ENCODE measurements at regions not wholly inside any gene's neighbourhood (a gene's known extent, or its start where the extent isn't known, plus 50 kb on each side); places are given as distances from the start of the nearest gene placed in this dataset.

- intact Hi-C loops (cut with DNase I; ENCODE audit: low total_unique reads) (no loop called here), in situ Hi-C loops (cut with MboI; ENCODE audit: low sequenced_read_pairs in 4 of 4) (no loop called here)
- no peaks in the 10 kb centered on the region for H3K27me3 ChIP-seq
- no peak for DNase-seq
- H3K9me3 ChIP-seq: no peaks in the 10 kb centered on the region
- no peak overlapping the region for H3K27ac ChIP-seq
- no peaks in the 10 kb centered on the region for H3K4me1 ChIP-seq
- TF ChIP-seq CTCF (IDR thresholded peaks at IDR 0.05 in 4 of 5, conservative IDR thresholded peaks at IDR 0.05 in 1 of 5) (no peak), POLR2A (IDR thresholded peaks at IDR 0.05) (no peak)
- no peak overlapping the region for H3K4me3 ChIP-seq
- ATAC-seq: no peak
- H3K36me3 ChIP-seq: no peaks in the 10 kb centered on the region
Measured at GRCh38 chr16:17926866-17927399, 409.6 kb downstream of the NPIPA8 start.

- TF ChIP-seq CTCF (IDR thresholded peaks at IDR 0.05 in 4 of 5, conservative IDR thresholded peaks at IDR 0.05 in 1 of 5): no peak
- TF ChIP-seq POLR2A (IDR thresholded peaks at IDR 0.05): no peak
- Histone ChIP-seq H3K4me1 (no peaks in the 10 kb centered on the region), H3K36me3 (no peaks in the 10 kb centered on the region), H3K4me3 (no peak overlapping the region), H3K27me3 (no peaks in the 10 kb centered on the region), H3K27ac (no peak overlapping the region), H3K9me3 (no peaks in the 10 kb centered on the region)
- intact Hi-C loops (cut with DNase I; ENCODE audit: low total_unique reads): no loop called here
- no peak for ATAC-seq
- in situ Hi-C loops (cut with MboI; ENCODE audit: low sequenced_read_pairs in 4 of 4): no loop called here
- DNase-seq: no peak
Measured at GRCh38 chr16:17926461-17926860, 410.1 kb downstream of the NPIPA8 start.

- intact Hi-C loops (cut with DNase I; ENCODE audit: low total_unique reads) (no loop called here), in situ Hi-C loops (cut with MboI; ENCODE audit: low sequenced_read_pairs in 4 of 4) (no loop called here)
- TF ChIP-seq POLR2A (IDR thresholded peaks at IDR 0.05): no peak
- TF ChIP-seq CTCF (IDR thresholded peaks at IDR 0.05 in 4 of 5, conservative IDR thresholded peaks at IDR 0.05 in 1 of 5): no peak
- Histone ChIP-seq H3K9me3 (no peaks in the 10 kb centered on the region), H3K4me1 (no peaks in the 10 kb centered on the region), H3K27me3 (no peaks in the 10 kb centered on the region), H3K27ac (no peak overlapping the region), H3K4me3 (no peak overlapping the region), H3K36me3 (no peaks in the 10 kb centered on the region)
- ATAC-seq (no peak), DNase-seq (no peak)
Measured at GRCh38 chr16:17925761-17926160, 410.8 kb downstream of the NPIPA8 start.

- no peaks in the 10 kb centered on the region for H3K9me3 ChIP-seq
- no peak overlapping the region for H3K27ac ChIP-seq
- no peak for DNase-seq
- no peak overlapping the region for H3K4me3 ChIP-seq
- H3K27me3 ChIP-seq: peaks cover 0 to 2% (median 0%) of the 10 kb centered on the region in 3 donors
- TF ChIP-seq POLR2A (IDR thresholded peaks at IDR 0.05) (no peak), CTCF (IDR thresholded peaks at IDR 0.05 in 4 of 5, conservative IDR thresholded peaks at IDR 0.05 in 1 of 5) (peak in 1 of 5 experiments; percentile 28)
- no peaks in the 10 kb centered on the region for H3K4me1 ChIP-seq
- in situ Hi-C loops (cut with MboI; ENCODE audit: low sequenced_read_pairs in 4 of 4) (no loop called here), intact Hi-C loops (cut with DNase I; ENCODE audit: low total_unique reads) (no loop called here)
- ATAC-seq: no peak
- no peaks in the 10 kb centered on the region for H3K36me3 ChIP-seq
Measured at GRCh38 chr16:17921357-17921978, 415.1 kb downstream of the NPIPA8 start.
